ENCODE measurements at regions not wholly inside any gene's neighbourhood (a gene's known extent, or its start where the extent isn't known, plus 50 kb on each side); places are given as distances from the start of the nearest gene placed in this dataset.

- TF ChIP-seq CTCF (conservative IDR thresholded peaks at IDR 0.05; ENCODE audit: low read depth, low read length) (no peak), CEBPB (IDR thresholded peaks at IDR 0.05; ENCODE audit: low read depth, low read length) (no peak), MAFK (IDR thresholded peaks at IDR 0.05; ENCODE audit: low read depth, low read length) (no peak)
Observed at GRCh38 chr10:130430852-130431704, 294.9 kb downstream of the GLRX3 start.
